K562 (cell line): ENCODE measurements at regions not wholly inside any gene's neighbourhood (a gene's known extent, or its start where the extent isn't known, plus 50 kb on each side); places are given as distances from the start of the nearest gene placed in this dataset.

ENCODE experiments used
- CTCF ChIP-seq, 3 experiments: IDR thresholded peaks in 2 of 3; conservative IDR thresholded peaks in 1 of 3; 2 replicates each; pipeline ENCODE4 v1.5.1; 2011 to 2012; ENCODE audit warnings: low read length in 3 of 3, mild to moderate bottlenecking in 3 of 3, control low read depth in 2 of 3, improper control_type of control experiment in 1 of 3, inconsistent platforms in 1 of 3, low read depth in 1 of 3, mixed read lengths in 1 of 3, moderate library complexity in 1 of 3; ENCODE audit not compliant: insufficient read depth in 2 of 3
- EWSR1 ChIP-seq: fragments of 450-650 bp; IDR thresholded peaks from 2 replicates; pipeline ENCODE4 v1.6.1; 2018; ENCODE audit warnings: borderline replicate concordance, mild to moderate bottlenecking, low read depth, moderate library complexity; ENCODE audit not compliant: partially characterized antibody
- EZH2 ChIP-seq: IDR thresholded peaks from 2 replicates; pipeline ENCODE4 v1.6.1; 2012; ENCODE audit warnings: low read depth, mild to moderate bottlenecking, inconsistent platforms, low read length, borderline replicate concordance
- FOS ChIP-seq: IDR thresholded peaks from 3 replicates; pipeline ENCODE4 v1.6.1; 2011; ENCODE audit not compliant: insufficient read length; ENCODE audit errors: extremely low read depth
- KAT7 ChIP-seq: sonication (generic); formaldehyde crosslinking; IDR thresholded peaks from 2 replicates; pipeline ENCODE4 v1.8.0; 2022; ENCODE audit warnings: missing genetic modification reagents, mild to moderate bottlenecking, borderline replicate concordance
- NR3C1 ChIP-seq: sonication (generic); formaldehyde crosslinking; IDR thresholded peaks from 2 replicates; pipeline ENCODE4 v1.8.1; 2022; ENCODE audit warnings: missing genetic modification reagents
- RBBP5 ChIP-seq: fragments of 200-600 bp; sonication (generic); IDR thresholded peaks from 2 replicates; pipeline ENCODE4 v1.6.1; 2012; ENCODE audit warnings: borderline replicate concordance, mild to moderate bottlenecking, low read length, control low read depth, inconsistent platforms; ENCODE audit not compliant: insufficient read depth, poor library complexity, severe bottlenecking
- TSC22D4 ChIP-seq: fragments of 450-650 bp; IDR thresholded peaks from 2 replicates; pipeline ENCODE4 v1.6.1; 2016; ENCODE audit warnings: missing genetic modification characterization, missing biosample characterization, control low read depth

GRCh38 chr1:56060906-56061305 is 518.5 kb downstream of the PLPP3 start:
- TF ChIP-seq CTCF (IDR thresholded peaks at IDR 0.05 in 2 of 3, conservative IDR thresholded peaks at IDR 0.05 in 1 of 3; ENCODE audit: insufficient read depth in 2 of 3, low read depth in 1 of 3, low read length in 3 of 3) (no peak), EWSR1 (no peak), RBBP5 (no peak), NR3C1 (no peak), KAT7 (no peak), TSC22D4 (no peak), EZH2 (no peak), FOS (no peak)
